Neural cell (in vitro differentiated cells): ENCODE measurements at regions not wholly inside any gene's neighbourhood (a gene's known extent, or its start where the extent isn't known, plus 50 kb on each side); places are given as distances from the start of the nearest gene placed in this dataset.

Experiments
- CTCF ChIP-seq: fragments of 450-650 bp; IDR thresholded peaks from 2 replicates; pipeline ENCODE4 v1.5.1; 2014; ENCODE audit warnings: antibody characterized with exemption, mild to moderate bottlenecking, moderate library complexity; ENCODE audit not compliant: poor library complexity, severe bottlenecking
- POLR2AphosphoS5 ChIP-seq: IDR thresholded peaks from 2 replicates; pipeline ENCODE4 v1.6.1; 2012
- TAF1 ChIP-seq: IDR thresholded peaks from 2 replicates; pipeline ENCODE4 v1.6.1; 2012; ENCODE audit warnings: low read depth

- TF ChIP-seq POLR2AphosphoS5 = no peak
- TF ChIP-seq CTCF = no peak
- TF ChIP-seq TAF1 = no peak
Measured at GRCh38 chr6:95496769-95497426, 80.4 kb upstream of the MANEA start.
